ENCODE measurements at regions not wholly inside any gene's neighbourhood (a gene's known extent, or its start where the extent isn't known, plus 50 kb on each side); places are given as distances from the start of the nearest gene placed in this dataset.

- TF ChIP-seq POLR2AphosphoS5 (IDR thresholded peaks at IDR 0.05; ENCODE audit: low read depth, low read length): no peak
- TF ChIP-seq, protein P1, sequence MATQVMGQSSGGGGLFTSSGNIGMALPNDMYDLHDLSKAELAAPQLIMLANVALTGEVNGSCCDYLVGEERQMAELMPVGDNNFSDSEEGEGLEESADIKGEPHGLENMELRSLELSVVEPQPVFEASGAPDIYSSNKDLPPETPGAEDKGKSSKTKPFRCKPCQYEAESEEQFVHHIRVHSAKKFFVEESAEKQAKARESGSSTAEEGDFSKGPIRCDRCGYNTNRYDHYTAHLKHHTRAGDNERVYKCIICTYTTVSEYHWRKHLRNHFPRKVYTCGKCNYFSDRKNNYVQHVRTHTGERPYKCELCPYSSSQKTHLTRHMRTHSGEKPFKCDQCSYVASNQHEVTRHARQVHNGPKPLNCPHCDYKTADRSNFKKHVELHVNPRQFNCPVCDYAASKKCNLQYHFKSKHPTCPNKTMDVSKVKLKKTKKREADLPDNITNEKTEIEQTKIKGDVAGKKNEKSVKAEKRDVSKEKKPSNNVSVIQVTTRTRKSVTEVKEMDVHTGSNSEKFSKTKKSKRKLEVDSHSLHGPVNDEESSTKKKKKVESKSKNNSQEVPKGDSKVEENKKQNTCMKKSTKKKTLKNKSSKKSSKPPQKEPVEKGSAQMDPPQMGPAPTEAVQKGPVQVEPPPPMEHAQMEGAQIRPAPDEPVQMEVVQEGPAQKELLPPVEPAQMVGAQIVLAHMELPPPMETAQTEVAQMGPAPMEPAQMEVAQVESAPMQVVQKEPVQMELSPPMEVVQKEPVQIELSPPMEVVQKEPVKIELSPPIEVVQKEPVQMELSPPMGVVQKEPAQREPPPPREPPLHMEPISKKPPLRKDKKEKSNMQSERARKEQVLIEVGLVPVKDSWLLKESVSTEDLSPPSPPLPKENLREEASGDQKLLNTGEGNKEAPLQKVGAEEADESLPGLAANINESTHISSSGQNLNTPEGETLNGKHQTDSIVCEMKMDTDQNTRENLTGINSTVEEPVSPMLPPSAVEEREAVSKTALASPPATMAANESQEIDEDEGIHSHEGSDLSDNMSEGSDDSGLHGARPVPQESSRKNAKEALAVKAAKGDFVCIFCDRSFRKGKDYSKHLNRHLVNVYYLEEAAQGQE (IDR thresholded peaks at IDR 0.05; ENCODE audit: insufficient read depth in 1 of 2, low read depth in 2 of 2, low read length in 2 of 2): no peak
These were observed 129.0 kb downstream of the HERPUD2 start for GRCh38 chr7:35565927-35566326.
